ENCODE measurements at regions not wholly inside any gene's neighbourhood (a gene's known extent, or its start where the extent isn't known, plus 50 kb on each side); places are given as distances from the start of the nearest gene placed in this dataset.

DNA sequence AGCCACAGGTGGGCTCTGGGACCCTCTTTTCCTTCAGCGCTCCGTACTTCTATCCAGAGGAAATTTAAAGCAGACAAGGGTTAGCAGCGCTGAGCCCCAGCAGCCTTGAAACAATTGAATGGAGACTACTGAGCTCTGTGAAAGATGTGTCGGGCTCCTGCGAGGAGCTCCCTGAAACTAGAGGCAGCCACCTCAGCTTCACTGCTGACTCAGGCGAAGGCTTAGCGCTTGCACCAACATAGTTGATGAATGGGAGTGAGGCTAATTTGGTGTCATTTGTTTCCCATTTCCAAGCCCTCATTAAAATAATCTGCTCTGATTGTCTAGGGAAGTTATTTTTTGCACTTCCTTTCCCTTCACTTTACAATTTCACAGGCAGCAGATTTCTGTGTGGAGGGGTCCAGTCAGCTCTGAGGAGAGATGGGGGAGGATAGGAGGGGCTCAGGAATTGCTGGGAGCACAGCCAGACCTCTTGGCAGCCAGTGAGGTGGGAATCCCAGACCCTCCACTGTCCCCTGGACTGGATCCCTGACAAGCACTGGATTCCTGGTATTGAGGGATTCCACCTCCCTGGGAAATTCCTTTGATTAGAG lies 398.9 kb upstream of the PLXNA2 start:
- TF ChIP-seq, protein P1, sequence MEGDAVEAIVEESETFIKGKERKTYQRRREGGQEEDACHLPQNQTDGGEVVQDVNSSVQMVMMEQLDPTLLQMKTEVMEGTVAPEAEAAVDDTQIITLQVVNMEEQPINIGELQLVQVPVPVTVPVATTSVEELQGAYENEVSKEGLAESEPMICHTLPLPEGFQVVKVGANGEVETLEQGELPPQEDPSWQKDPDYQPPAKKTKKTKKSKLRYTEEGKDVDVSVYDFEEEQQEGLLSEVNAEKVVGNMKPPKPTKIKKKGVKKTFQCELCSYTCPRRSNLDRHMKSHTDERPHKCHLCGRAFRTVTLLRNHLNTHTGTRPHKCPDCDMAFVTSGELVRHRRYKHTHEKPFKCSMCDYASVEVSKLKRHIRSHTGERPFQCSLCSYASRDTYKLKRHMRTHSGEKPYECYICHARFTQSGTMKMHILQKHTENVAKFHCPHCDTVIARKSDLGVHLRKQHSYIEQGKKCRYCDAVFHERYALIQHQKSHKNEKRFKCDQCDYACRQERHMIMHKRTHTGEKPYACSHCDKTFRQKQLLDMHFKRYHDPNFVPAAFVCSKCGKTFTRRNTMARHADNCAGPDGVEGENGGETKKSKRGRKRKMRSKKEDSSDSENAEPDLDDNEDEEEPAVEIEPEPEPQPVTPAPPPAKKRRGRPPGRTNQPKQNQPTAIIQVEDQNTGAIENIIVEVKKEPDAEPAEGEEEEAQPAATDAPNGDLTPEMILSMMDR (conservative IDR thresholded peaks at IDR 0.05; ENCODE audit: low read depth in 2 of 2) = no peak
- TF ChIP-seq POLR2AphosphoS5 (IDR thresholded peaks at IDR 0.05; ENCODE audit: low read depth) (no peak), EZH2phosphoT487 (IDR thresholded peaks at IDR 0.05; ENCODE audit: unreplicated experiment) (no peak)

All from GM23338 (cell line).